Fibroblast of skin of abdomen (primary cell): ENCODE measurements at regions not wholly inside any gene's neighbourhood (a gene's known extent, or its start where the extent isn't known, plus 50 kb on each side); places are given as distances from the start of the nearest gene placed in this dataset.

Experiments used
- DNase-seq: peaks from one replicate; pipeline ENCODE4 v3.0.0-alpha.2; 2013

- DNase-seq: peak; percentile 65
Observed at GRCh38 chr7:19442016-19442785, 266.6 kb downstream of the POLR1F start.

- DNase-seq: no peak
Observed at GRCh38 chr7:19439517-19439916, 269.3 kb downstream of the POLR1F start.

- no peak for DNase-seq
Observed at GRCh38 chr7:19437446-19437845, 271.4 kb downstream of the POLR1F start.

GRCh38 chr7:19427944-19428343, 280.9 kb downstream of the POLR1F start:
- no peak for DNase-seq

- DNase-seq: no peak
Observed at GRCh38 chr7:19421861-19422260, 276.6 kb upstream of the FERD3L start.

GRCh38 chr7:19417231-19417630, 272.0 kb upstream of the FERD3L start:
- DNase-seq: no peak

GRCh38 chr7:19415123-19415522, 269.9 kb upstream of the FERD3L start:
- DNase-seq: no peak

- DNase-seq: peak; percentile 16
Observed at GRCh38 chr7:19413443-19413965, 268.3 kb upstream of the FERD3L start.

GRCh38 chr7:19410691-19411090, 265.5 kb upstream of the FERD3L start:
- DNase-seq: no peak

- peak; percentile 48 for DNase-seq
Observed at GRCh38 chr7:19410106-19410505, 264.9 kb upstream of the FERD3L start.

GRCh38 chr7:19408706-19409220, 263.5 kb upstream of the FERD3L start:
- DNase-seq: no peak

- DNase-seq: no peak
Observed at GRCh38 chr7:19407270-19407669, 262.0 kb upstream of the FERD3L start.

- DNase-seq: peak; percentile 66
Observed at GRCh38 chr7:19405541-19405940, 260.3 kb upstream of the FERD3L start.

- peak; percentile 98 for DNase-seq
Observed at GRCh38 chr7:19404912-19405329, 259.7 kb upstream of the FERD3L start.

GRCh38 chr7:19403691-19404090, 258.5 kb upstream of the FERD3L start:
- DNase-seq: no peak

- no peak for DNase-seq
Observed at GRCh38 chr7:19401461-19401860, 256.2 kb upstream of the FERD3L start.

GRCh38 chr7:19400758-19401254, 255.6 kb upstream of the FERD3L start:
- no peak for DNase-seq

- DNase-seq: no peak
Observed at GRCh38 chr7:19397911-19398310, 252.7 kb upstream of the FERD3L start.

- peak; percentile 71 for DNase-seq
Observed at GRCh38 chr7:19392246-19392645, 247.0 kb upstream of the FERD3L start.

- no peak for DNase-seq
Observed at GRCh38 chr7:19390795-19391194, 245.6 kb upstream of the FERD3L start.

- no peak for DNase-seq
Observed at GRCh38 chr7:19381321-19381720, 236.1 kb upstream of the FERD3L start.

- DNase-seq: no peak
Observed at GRCh38 chr7:19378345-19378714, 233.1 kb upstream of the FERD3L start.

- DNase-seq: peak; percentile 62
Observed at GRCh38 chr7:19377611-19378344, 232.6 kb upstream of the FERD3L start.
